ENCODE measurements at regions not wholly inside any gene's neighbourhood (a gene's known extent, or its start where the extent isn't known, plus 50 kb on each side); places are given as distances from the start of the nearest gene placed in this dataset.

GRCh38 chr11:79966592-79966991, 525.8 kb upstream of the TENM4 start:
- H3K27me3 ChIP-seq (replicated peaks; ENCODE audit: control insufficient read depth, insufficient read depth, low read length): no peaks in the 10 kb centered on the region
- H3K36me3 ChIP-seq (ENCODE audit: control insufficient read depth, insufficient read depth, low read length): no peaks in the 10 kb centered on the region
- DNase-seq (ENCODE audit: extremely low read depth, insufficient read length): no peak
- TF ChIP-seq, protein P1, sequence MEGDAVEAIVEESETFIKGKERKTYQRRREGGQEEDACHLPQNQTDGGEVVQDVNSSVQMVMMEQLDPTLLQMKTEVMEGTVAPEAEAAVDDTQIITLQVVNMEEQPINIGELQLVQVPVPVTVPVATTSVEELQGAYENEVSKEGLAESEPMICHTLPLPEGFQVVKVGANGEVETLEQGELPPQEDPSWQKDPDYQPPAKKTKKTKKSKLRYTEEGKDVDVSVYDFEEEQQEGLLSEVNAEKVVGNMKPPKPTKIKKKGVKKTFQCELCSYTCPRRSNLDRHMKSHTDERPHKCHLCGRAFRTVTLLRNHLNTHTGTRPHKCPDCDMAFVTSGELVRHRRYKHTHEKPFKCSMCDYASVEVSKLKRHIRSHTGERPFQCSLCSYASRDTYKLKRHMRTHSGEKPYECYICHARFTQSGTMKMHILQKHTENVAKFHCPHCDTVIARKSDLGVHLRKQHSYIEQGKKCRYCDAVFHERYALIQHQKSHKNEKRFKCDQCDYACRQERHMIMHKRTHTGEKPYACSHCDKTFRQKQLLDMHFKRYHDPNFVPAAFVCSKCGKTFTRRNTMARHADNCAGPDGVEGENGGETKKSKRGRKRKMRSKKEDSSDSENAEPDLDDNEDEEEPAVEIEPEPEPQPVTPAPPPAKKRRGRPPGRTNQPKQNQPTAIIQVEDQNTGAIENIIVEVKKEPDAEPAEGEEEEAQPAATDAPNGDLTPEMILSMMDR (IDR thresholded peaks at IDR 0.05; ENCODE audit: insufficient read depth, low read length, poor library complexity, severe bottlenecking): no peak
- no peak overlapping the region for H3K4me3 ChIP-seq (replicated peaks; ENCODE audit: low read depth, low read length)

GRCh38 chr11:79963856-79964645, 523.2 kb upstream of the TENM4 start:
- Histone ChIP-seq H3K36me3 (ENCODE audit: control insufficient read depth, insufficient read depth, low read length) (no peaks in the 10 kb centered on the region), H3K4me3 (replicated peaks; ENCODE audit: low read depth, low read length) (no peak overlapping the region), H3K27me3 (replicated peaks; ENCODE audit: control insufficient read depth, insufficient read depth, low read length) (no peaks in the 10 kb centered on the region)
- TF ChIP-seq, protein P1 (IDR thresholded peaks at IDR 0.05; ENCODE audit: insufficient read depth, low read length, poor library complexity, severe bottlenecking): no peak
- no peak for DNase-seq (ENCODE audit: extremely low read depth, insufficient read length)

DNA sequence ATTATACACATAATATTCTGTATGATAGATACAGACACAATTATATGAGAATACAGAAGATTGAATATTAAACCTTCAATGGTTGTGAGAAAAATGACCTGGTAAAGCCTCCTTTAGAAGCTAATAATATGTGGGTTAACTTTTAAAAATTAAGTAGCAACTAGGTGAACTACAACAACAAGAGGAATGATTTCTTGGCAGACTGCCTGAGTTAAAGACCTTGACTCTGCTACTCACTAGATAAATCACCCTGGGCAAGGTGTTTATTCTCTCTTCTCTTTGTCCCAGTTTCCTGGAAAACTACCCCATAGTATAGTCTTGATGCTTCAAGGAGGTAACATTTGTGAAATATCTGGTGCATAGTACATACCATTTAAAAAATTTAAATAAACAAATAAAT, 519.6 kb upstream of the TENM4 start:
- TF ChIP-seq, protein P1 (IDR thresholded peaks at IDR 0.05; ENCODE audit: insufficient read depth, low read length, poor library complexity, severe bottlenecking): no peak
- Histone ChIP-seq H3K36me3 (ENCODE audit: control insufficient read depth, insufficient read depth, low read length) (no peaks in the 10 kb centered on the region), H3K27me3 (replicated peaks; ENCODE audit: control insufficient read depth, insufficient read depth, low read length) (no peaks in the 10 kb centered on the region), H3K4me3 (replicated peaks; ENCODE audit: low read depth, low read length) (no peak overlapping the region)
- no peak for DNase-seq (ENCODE audit: extremely low read depth, insufficient read length)

- no peak for DNase-seq (ENCODE audit: extremely low read depth, insufficient read length)
- H3K4me3 ChIP-seq (replicated peaks; ENCODE audit: low read depth, low read length): no peak overlapping the region
- TF ChIP-seq, protein P1 (IDR thresholded peaks at IDR 0.05; ENCODE audit: insufficient read depth, low read length, poor library complexity, severe bottlenecking): no peak
- no peaks in the 10 kb centered on the region for H3K27me3 ChIP-seq (replicated peaks; ENCODE audit: control insufficient read depth, insufficient read depth, low read length)
- H3K36me3 ChIP-seq (ENCODE audit: control insufficient read depth, insufficient read depth, low read length): no peaks in the 10 kb centered on the region
These were observed 518.5 kb upstream of the TENM4 start for GRCh38 chr11:79959318-79959717.

- no peak for DNase-seq (ENCODE audit: extremely low read depth, insufficient read length)
- TF ChIP-seq, protein P1 (IDR thresholded peaks at IDR 0.05; ENCODE audit: insufficient read depth, low read length, poor library complexity, severe bottlenecking): no peak
- Histone ChIP-seq H3K27me3 (replicated peaks; ENCODE audit: control insufficient read depth, insufficient read depth, low read length) (no peaks in the 10 kb centered on the region), H3K4me3 (replicated peaks; ENCODE audit: low read depth, low read length) (no peak overlapping the region), H3K36me3 (ENCODE audit: control insufficient read depth, insufficient read depth, low read length) (no peaks in the 10 kb centered on the region)
These were observed 516.9 kb upstream of the TENM4 start for GRCh38 chr11:79957702-79958101.

Data from GM06990 (cell line).